ENCODE measurements at regions not wholly inside any gene's neighbourhood (a gene's known extent, or its start where the extent isn't known, plus 50 kb on each side); places are given as distances from the start of the nearest gene placed in this dataset.

DNA sequence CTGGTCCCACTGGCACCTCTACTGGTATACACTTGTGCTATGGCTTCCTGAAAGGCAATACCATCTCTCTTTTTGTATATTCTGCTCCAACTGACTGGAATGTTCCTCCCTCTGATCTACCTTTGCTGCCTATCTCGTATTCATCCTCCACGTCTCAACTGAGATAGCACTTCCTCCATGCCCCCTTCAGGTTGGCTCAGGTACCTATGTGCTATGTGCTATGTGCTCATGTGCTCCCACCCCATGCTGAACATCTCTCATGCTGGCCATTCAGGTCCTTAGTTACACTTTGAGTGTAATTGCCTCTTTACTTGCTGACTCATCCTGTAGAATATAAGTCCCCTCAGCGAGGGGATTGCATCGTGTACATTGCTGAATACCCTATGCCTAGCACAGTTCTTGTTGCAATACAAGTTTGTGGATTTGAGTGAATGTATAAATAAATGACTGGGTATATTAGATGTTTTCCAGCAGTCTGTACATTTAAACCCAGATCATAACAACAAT lies 156.9 kb downstream of the SOX2 start:
- Histone ChIP-seq H3K4me3 (replicated peaks; ENCODE audit: insufficient read depth, low read length) (no peak overlapping the region), H3K27ac (replicated peaks) (no peak overlapping the region), H3K27me3 (ENCODE audit: insufficient read depth, poor library complexity, severe bottlenecking) (no peaks in the 10 kb centered on the region)
- no peak for TF ChIP-seq SPI1 (IDR thresholded peaks at IDR 0.05; ENCODE audit: borderline replicate concordance, low read depth)
- TF ChIP-seq, protein P1, sequence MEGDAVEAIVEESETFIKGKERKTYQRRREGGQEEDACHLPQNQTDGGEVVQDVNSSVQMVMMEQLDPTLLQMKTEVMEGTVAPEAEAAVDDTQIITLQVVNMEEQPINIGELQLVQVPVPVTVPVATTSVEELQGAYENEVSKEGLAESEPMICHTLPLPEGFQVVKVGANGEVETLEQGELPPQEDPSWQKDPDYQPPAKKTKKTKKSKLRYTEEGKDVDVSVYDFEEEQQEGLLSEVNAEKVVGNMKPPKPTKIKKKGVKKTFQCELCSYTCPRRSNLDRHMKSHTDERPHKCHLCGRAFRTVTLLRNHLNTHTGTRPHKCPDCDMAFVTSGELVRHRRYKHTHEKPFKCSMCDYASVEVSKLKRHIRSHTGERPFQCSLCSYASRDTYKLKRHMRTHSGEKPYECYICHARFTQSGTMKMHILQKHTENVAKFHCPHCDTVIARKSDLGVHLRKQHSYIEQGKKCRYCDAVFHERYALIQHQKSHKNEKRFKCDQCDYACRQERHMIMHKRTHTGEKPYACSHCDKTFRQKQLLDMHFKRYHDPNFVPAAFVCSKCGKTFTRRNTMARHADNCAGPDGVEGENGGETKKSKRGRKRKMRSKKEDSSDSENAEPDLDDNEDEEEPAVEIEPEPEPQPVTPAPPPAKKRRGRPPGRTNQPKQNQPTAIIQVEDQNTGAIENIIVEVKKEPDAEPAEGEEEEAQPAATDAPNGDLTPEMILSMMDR (IDR thresholded peaks at IDR 0.05; ENCODE audit: insufficient read depth, low read length) = no peak
- no peak for TF ChIP-seq POLR2AphosphoS5 (IDR thresholded peaks at IDR 0.05; ENCODE audit: low read depth)
- no peak for TF ChIP-seq GABPA (IDR thresholded peaks at IDR 0.05; ENCODE audit: low read depth)
- TF ChIP-seq, protein P2, sequence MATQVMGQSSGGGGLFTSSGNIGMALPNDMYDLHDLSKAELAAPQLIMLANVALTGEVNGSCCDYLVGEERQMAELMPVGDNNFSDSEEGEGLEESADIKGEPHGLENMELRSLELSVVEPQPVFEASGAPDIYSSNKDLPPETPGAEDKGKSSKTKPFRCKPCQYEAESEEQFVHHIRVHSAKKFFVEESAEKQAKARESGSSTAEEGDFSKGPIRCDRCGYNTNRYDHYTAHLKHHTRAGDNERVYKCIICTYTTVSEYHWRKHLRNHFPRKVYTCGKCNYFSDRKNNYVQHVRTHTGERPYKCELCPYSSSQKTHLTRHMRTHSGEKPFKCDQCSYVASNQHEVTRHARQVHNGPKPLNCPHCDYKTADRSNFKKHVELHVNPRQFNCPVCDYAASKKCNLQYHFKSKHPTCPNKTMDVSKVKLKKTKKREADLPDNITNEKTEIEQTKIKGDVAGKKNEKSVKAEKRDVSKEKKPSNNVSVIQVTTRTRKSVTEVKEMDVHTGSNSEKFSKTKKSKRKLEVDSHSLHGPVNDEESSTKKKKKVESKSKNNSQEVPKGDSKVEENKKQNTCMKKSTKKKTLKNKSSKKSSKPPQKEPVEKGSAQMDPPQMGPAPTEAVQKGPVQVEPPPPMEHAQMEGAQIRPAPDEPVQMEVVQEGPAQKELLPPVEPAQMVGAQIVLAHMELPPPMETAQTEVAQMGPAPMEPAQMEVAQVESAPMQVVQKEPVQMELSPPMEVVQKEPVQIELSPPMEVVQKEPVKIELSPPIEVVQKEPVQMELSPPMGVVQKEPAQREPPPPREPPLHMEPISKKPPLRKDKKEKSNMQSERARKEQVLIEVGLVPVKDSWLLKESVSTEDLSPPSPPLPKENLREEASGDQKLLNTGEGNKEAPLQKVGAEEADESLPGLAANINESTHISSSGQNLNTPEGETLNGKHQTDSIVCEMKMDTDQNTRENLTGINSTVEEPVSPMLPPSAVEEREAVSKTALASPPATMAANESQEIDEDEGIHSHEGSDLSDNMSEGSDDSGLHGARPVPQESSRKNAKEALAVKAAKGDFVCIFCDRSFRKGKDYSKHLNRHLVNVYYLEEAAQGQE (IDR thresholded peaks at IDR 0.05; ENCODE audit: insufficient replicate concordance, low read depth) = no peak
- no peak for DNase-seq (ENCODE audit: low read depth in 1 of 2, low spot score in 1 of 2)

GRCh38 chr3:181872887-181873286 lies 161.2 kb downstream of the SOX2 start:
- no peak overlapping the region for H3K27ac ChIP-seq (replicated peaks)
- TF ChIP-seq, protein P1 (IDR thresholded peaks at IDR 0.05; ENCODE audit: insufficient read depth, low read length) = no peak
- TF ChIP-seq POLR2AphosphoS5 (IDR thresholded peaks at IDR 0.05; ENCODE audit: low read depth) (no peak), GABPA (IDR thresholded peaks at IDR 0.05; ENCODE audit: low read depth) (no peak), SPI1 (IDR thresholded peaks at IDR 0.05; ENCODE audit: borderline replicate concordance, low read depth) (no peak)
- TF ChIP-seq, protein P2 (IDR thresholded peaks at IDR 0.05; ENCODE audit: insufficient replicate concordance, low read depth) = no peak
- no peak for DNase-seq (ENCODE audit: low read depth in 1 of 2, low spot score in 1 of 2)
- no peaks in the 10 kb centered on the region for H3K27me3 ChIP-seq (ENCODE audit: insufficient read depth, poor library complexity, severe bottlenecking)
- no peak overlapping the region for H3K4me3 ChIP-seq (replicated peaks; ENCODE audit: insufficient read depth, low read length)

DNA sequence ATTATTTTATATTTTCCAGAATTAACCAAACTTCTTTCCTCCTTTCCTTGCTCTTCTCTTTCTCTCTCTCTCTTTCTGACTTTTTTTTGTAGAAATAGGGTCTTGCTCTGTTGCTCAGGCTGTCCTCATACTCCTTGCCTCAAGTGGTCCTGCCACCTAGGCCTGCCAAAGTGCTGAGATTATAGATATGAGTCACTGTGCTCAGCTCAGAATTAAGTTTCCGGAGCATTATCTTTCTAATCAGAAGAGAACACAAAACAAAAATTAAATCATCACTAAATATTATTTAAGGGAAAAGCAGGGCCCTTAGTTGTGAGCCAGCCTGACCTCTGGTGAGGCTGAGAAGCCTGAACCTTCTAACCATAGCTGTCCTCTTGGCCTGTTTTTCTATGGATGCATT lies 168.2 kb downstream of the SOX2 start:
- no peak overlapping the region for H3K27ac ChIP-seq (replicated peaks)
- H3K27me3 ChIP-seq (ENCODE audit: insufficient read depth, poor library complexity, severe bottlenecking) = no peaks in the 10 kb centered on the region
- H3K4me3 ChIP-seq (replicated peaks; ENCODE audit: insufficient read depth, low read length) = no peak overlapping the region
- TF ChIP-seq, protein P1 (IDR thresholded peaks at IDR 0.05; ENCODE audit: insufficient read depth, low read length) = no peak
- TF ChIP-seq GABPA (IDR thresholded peaks at IDR 0.05; ENCODE audit: low read depth) (no peak), SPI1 (IDR thresholded peaks at IDR 0.05; ENCODE audit: borderline replicate concordance, low read depth) (no peak), POLR2AphosphoS5 (IDR thresholded peaks at IDR 0.05; ENCODE audit: low read depth) (no peak)
- TF ChIP-seq, protein P2 (IDR thresholded peaks at IDR 0.05; ENCODE audit: insufficient replicate concordance, low read depth) = no peak
- no peak for DNase-seq (ENCODE audit: low read depth in 1 of 2, low spot score in 1 of 2)

All from HL-60 (cell line).